Myocyte (in vitro differentiated cells): ENCODE measurements at regions not wholly inside any gene's neighbourhood (a gene's known extent, or its start where the extent isn't known, plus 50 kb on each side); places are given as distances from the start of the nearest gene placed in this dataset.
"Not testable (repeated sequence)": the region's sequence is repeated elsewhere in the genome, so short reads cannot be mapped to it uniquely, and the experiment has no call there.

Experiments used
- DNase-seq: peaks from one replicate; pipeline ENCODE4 v3.0.0-alpha.2; 2012; ENCODE audit warnings: low read depth

GRCh38 chr6:92109956-92110355 lies 1309.4 kb downstream of the EPHA7 start:
- DNase-seq = no peak

DNA sequence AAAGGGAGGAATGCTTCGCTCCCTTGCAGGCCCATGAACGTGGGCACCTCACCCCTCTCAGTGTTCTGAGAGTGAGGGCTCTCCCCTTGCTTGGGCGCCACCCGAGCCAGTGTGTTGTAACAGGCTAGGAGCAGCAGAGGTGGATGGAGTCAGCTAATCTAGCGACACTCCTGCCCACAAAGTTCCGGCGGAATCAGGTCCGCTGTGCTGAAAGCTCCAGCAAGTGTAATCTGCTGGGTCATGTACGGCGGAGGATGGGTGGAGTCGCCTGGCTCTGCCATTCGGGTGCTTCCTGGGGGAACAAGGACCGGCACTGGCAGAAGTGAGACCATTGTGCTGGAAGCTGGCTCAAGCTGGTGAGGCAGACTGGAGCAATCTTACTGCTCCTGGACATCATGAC lies 1310.1 kb downstream of the EPHA7 start:
- DNase-seq = no peak

GRCh38 chr6:92086750-92087149 lies 1332.6 kb downstream of the EPHA7 start:
- no peak for DNase-seq

DNA sequence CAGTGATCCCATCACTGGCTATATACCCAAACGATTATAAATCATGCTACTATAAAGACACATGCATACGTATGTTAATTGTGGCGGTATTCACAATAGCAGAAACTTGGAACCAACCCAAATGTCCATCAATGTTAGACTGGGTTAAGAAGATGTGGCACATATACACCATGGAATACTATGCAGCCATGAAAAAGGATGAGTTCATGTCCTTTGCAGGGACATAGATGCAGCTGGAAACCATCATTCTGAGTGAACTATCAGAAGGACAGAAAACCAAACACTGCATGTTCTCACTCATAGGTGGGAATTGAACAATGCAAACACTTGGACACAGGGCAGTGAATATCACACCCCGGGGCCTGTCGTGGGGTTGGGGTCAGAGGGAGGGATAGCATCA lies 1335.4 kb downstream of the EPHA7 start:
- not testable (repeated sequence) for DNase-seq

- no peak for DNase-seq
Measured at GRCh38 chr6:92072387-92072786, 1347.0 kb downstream of the EPHA7 start.

GRCh38 chr6:92069781-92070180 lies 1349.6 kb downstream of the EPHA7 start:
- peak; percentile 21 for DNase-seq

- DNase-seq = no peak
Measured at GRCh38 chr6:92052513-92052912, 1366.8 kb downstream of the EPHA7 start.

DNA sequence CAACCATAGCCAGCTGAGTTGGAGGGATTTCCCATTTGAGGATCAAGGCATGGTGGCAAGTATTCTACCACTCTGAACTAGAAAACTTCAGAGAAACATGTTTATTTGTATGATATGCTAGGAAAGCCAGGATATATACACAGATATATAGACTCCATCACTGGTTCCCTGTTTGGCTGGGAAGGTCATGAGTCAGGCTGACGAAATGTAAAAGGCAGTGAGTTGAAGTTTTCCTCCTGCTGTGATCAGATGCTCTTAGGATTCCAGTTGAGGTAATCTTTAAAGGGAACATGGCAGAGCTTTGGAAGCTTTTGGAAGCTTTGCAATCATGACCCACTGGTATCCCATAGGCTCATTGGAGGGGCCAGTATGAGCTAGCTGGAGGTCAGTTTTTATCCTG lies 1369.1 kb downstream of the EPHA7 start:
- DNase-seq = no peak

DNA sequence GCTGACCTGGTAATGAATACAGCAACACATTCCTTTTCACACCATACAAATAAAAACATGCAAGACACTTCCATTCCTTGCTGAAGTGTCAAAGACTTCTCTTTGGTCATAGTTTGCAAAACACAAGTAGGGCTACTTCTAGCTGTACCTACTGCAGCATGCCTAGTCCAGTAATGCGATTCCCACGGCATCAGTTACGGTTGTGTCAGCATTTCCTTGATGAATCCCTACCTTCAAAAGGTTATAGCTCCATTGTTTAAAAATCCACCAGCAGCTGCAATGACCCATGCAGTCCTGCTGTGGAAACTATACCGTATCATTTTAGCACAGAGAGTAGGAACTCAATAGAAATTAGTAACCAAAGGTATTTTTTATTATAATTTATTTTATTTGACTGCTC lies 1371.5 kb downstream of the EPHA7 start:
- DNase-seq = no peak

GRCh38 chr6:92047152-92047850 lies 1372.1 kb downstream of the EPHA7 start:
- DNase-seq = no peak

- peak; percentile 9 for DNase-seq
Measured at GRCh38 chr6:92044312-92044711, 1375.0 kb downstream of the EPHA7 start.

- DNase-seq = peak; percentile 78
Measured at GRCh38 chr6:92043777-92044176, 1375.6 kb downstream of the EPHA7 start.

- DNase-seq = no peak
Measured at GRCh38 chr6:92026878-92027277, 1392.5 kb downstream of the EPHA7 start.

DNA sequence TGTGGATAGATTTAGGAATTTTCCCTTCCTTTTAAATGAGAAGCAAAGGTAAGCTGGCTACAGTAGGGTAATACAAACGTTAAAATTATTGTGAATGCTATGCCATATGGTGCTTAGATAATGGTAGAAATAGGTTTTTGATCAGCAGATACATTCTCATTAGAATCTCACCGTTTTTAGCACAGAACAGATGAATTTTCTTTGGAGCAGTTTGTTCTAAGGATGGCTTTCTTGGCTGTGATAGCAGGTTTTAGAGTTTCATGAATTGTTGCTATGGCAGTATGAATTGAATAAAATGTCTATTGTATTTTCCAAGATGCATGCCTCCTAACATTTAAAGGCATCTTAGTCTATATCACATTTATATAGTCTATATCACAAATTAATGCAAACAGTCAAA lies 1394.5 kb downstream of the EPHA7 start:
- no peak for DNase-seq

DNA sequence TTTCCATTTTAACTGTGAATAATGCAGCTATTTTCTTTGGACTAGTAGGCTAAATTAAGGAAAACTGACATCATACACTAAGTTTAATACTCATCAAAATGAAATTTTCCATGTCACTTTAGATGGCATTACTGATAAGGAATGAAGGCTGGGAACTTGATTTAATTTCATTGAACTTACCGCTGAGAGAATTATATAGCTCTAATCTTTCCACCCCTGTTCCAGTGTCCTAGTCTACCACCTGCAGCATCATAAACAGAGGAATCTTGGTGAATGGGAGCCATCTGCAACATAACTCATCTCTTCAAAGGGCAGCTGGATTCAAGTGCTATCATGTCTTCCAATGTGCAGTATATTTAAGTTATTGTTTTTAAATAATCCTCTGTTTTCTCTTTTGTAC lies 1395.2 kb downstream of the EPHA7 start:
- no peak for DNase-seq

DNA sequence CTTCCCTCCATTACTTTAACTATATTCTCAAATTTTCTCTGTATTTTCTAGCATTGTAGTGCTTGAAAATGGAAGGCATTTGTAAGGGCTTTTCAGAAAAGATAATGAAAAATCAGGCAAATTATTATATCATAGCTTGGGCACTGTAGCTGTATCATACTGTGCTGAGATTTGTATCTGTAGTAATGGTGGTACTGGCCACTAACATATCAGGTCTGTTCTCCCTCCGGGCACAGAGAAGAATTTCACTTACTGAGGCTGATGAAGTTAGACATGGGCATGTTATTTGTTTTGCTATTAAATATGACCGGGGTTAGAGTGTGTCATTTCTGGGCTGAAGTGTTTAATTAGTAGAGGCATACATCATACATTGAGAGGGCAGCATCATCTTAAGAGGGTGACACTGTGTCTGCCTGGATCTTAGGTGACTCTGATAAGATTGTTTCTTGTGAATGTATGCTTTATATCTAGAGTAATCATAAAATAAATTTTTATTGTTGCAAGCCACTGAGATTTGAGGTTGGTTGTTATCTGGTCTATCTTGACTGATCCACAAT lies 1395.9 kb downstream of the EPHA7 start:
- no peak for DNase-seq

DNA sequence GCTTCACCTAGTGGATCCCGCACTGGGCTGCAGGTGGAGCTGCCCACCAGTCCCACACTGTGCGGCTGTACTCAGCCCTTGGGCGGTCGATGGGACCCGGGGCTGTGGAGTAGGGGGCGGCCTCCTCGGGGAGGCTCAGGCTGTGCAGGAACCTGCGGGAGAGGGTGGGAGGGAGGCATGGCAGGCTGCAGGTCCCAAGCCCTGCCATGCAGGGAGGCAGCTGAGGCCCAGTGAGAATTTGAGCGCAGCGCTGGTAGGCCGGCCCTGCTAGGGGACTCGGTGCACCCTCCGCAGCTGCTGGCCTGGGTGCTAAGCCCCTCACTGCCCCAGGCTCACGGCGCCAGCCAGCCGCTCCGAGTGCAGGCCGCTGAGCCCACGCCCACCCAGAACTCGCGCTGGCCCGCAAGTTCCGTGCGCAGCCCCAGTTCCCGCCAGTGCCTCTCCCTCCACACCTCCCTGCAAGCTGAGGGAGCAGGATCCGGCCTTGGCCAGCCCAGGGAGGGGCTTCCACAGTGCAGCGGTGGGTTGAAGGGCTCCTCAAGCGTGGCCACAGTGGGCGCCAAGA lies 1407.6 kb downstream of the EPHA7 start:
- DNase-seq = no peak

- DNase-seq = no peak
Measured at GRCh38 chr6:92008757-92009502, 1410.4 kb downstream of the EPHA7 start.

DNA sequence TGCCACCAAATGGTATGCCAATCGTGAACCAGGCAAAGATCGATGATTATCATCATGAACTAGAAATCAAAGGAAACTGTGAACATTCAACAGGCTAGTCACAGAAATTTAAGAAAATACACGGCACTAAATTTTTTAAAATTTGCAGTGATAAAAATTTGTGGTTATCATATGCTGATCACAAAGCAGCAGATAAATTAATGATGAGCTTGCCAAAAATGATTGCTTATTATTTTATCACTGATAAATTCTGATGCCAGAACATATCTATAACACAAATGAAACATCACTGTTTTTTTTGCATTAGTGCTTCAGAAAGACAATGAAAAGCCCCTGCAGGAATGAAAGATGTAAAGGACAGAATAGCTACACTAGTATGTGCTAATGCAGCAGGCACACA lies 1413.2 kb upstream of the MAP3K7 start:
- no peak for DNase-seq

- DNase-seq = no peak
Measured at GRCh38 chr6:91994787-91995186, 1407.9 kb upstream of the MAP3K7 start.

DNA sequence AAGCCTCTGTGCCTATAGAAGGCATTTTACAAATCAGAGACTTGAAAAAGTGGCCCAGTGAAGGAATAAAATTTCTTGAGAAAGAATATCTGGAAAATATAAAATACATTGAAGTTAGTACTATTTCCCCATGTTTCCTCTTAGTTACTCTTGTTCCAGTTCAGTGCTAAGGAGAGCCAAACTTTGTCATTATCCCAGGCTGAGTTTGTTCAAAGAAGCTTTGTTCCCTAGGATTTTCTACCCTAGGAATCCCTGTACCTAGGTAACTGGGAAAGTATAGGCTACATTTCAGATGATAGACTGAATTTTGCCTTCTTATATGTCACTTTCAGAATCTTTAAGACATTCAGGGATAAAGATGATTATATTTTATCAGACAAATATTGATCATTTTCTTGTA lies 1395.7 kb upstream of the MAP3K7 start:
- DNase-seq = no peak

DNA sequence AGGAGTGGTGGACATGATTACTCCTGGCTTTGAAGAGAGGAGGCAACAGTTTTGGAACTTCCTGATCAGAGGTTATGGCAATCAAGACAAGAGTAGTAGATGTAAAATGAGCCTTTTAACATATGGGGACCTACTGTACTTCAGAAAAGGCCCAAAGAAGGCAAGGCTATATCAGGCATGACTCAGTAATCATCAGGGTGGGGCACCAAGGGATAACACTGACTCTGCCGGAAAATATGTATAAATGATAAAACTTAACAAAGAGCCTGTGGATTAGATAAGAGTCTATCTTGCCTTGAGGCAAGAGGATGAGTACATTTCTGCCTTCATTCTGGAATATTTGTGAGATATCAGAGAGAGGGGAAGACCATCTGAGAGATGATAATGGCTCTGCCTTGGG lies 1389.9 kb upstream of the MAP3K7 start:
- no peak for DNase-seq
